NCI-H345 treated with DMSO at 0.1 percent for 48 hours (cell line): ENCODE measurements at regions not wholly inside any gene's neighbourhood (a gene's known extent, or its start where the extent isn't known, plus 50 kb on each side); places are given as distances from the start of the nearest gene placed in this dataset.

ENCODE experiments used
- DNase-seq: peaks from one replicate; lab custom pipeline; 2025; ENCODE audit not compliant: unreplicated experiment; lab: John Stamatoyannopoulos, UW

GRCh38 chr1:5435414-5435813 lies 556.8 kb downstream of the NPHP4 start:
- DNase-seq, result no peak

GRCh38 chr1:5432436-5432835 lies 559.8 kb downstream of the NPHP4 start:
- DNase-seq, result no peak

GRCh38 chr1:5430911-5431697 lies 561.1 kb downstream of the NPHP4 start:
- peak; percentile 92 for DNase-seq

- DNase-seq, result peak; percentile 35
Observed at GRCh38 chr1:5430136-5430535, 562.1 kb downstream of the NPHP4 start.

- no peak for DNase-seq
Observed at GRCh38 chr1:5428351-5428750, 563.9 kb downstream of the NPHP4 start.

- DNase-seq, result no peak
Observed at GRCh38 chr1:5427026-5427613, 565.1 kb downstream of the NPHP4 start.

- peak; percentile 54 for DNase-seq
Observed at GRCh38 chr1:5424802-5425703, 567.2 kb downstream of the NPHP4 start.

- DNase-seq, result peak; percentile 82
Observed at GRCh38 chr1:5423109-5423508, 569.1 kb downstream of the NPHP4 start.

- no peak for DNase-seq
Observed at GRCh38 chr1:5419501-5419900, 572.7 kb downstream of the NPHP4 start.

- DNase-seq, result no peak
Observed at GRCh38 chr1:5416518-5416917, 575.7 kb downstream of the NPHP4 start.

GRCh38 chr1:5415606-5416005 lies 576.6 kb downstream of the NPHP4 start:
- peak; percentile 6 for DNase-seq

- DNase-seq, result peak; percentile 77
Observed at GRCh38 chr1:5410652-5411051, 581.6 kb downstream of the NPHP4 start.

GRCh38 chr1:5408401-5408800 lies 583.8 kb downstream of the NPHP4 start:
- DNase-seq, result no peak

GRCh38 chr1:5405263-5405662 lies 587.0 kb downstream of the NPHP4 start:
- DNase-seq, result no peak

GRCh38 chr1:5404412-5405203 lies 587.6 kb downstream of the NPHP4 start:
- no peak for DNase-seq

- no peak for DNase-seq
Observed at GRCh38 chr1:5403935-5404334, 588.3 kb downstream of the NPHP4 start.

- DNase-seq, result no peak
Observed at GRCh38 chr1:5402618-5403017, 589.6 kb downstream of the NPHP4 start.

GRCh38 chr1:5399771-5400170 lies 592.5 kb downstream of the NPHP4 start:
- no peak for DNase-seq

GRCh38 chr1:5396593-5396992 lies 595.6 kb downstream of the NPHP4 start:
- no peak for DNase-seq

GRCh38 chr1:5394111-5394510 lies 598.1 kb downstream of the NPHP4 start:
- no peak for DNase-seq

GRCh38 chr1:5393603-5394002 lies 598.6 kb downstream of the NPHP4 start:
- DNase-seq, result no peak
